Gastroesophageal sphincter (tissue), 3 donors: ENCODE measurements at regions not wholly inside any gene's neighbourhood (a gene's known extent, or its start where the extent isn't known, plus 50 kb on each side); places are given as distances from the start of the nearest gene placed in this dataset.

Experiments used
- POLR2A ChIP-seq, 2 donors: fragments of 450-650 bp; IDR thresholded peaks; one replicate each; pipeline ENCODE4 v1.6.1; 2017; ENCODE audit warnings: antibody characterized with exemption in 2 of 2, mild to moderate bottlenecking in 2 of 2, moderate library complexity in 1 of 2
- TF ChIP-seq, protein P1 (sequence below), 4 experiments: fragments of 200-600 bp in 2 of 4; fragments of 450-650 bp in 2 of 4; sonication (generic) in 1 of 4; IDR thresholded peaks; one replicate each; pipeline ENCODE4 v1.5.1; 2017 to 2019; ENCODE audit warnings: antibody characterized with exemption in 4 of 4, mild to moderate bottlenecking in 2 of 4, moderate library complexity in 2 of 4

DNA sequence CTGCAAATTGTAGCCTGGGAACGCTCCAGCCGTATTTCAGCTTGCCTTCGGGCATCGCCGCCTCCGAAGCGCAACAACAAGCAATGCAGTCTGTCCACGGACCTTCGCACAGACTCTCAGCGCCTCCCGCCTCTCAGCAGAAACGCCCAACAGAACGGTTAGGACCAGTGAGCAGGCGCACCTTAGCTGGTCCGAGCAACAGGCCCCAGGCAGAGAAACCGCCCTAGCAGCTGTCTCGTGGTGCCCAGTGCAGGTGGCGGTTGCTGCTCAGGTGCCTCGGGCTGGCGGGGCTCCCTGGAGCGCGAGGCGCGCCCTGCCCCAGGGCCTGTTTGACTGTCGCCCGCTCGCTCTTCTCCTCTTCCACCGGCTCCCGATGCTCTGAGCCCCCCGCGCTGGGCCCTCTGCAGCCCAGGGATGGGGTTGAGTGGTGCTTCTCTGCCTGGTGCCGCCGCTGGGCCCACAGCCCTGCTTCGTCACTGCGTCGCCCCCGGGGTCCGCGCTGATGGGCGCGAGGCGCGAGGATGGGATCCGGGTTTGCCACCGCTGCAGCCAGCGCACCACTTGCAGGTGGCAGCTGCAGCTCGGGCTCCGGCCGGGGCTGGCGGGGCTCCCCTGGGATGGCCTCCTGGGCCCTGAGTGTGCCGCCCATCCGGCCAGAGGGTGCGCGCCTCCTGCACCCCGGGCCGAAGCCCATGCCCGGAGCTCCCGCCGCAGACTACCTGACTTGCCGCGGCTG is 268.4 kb upstream of the FRG2C start:
- TF ChIP-seq POLR2A (IDR thresholded peaks at IDR 0.05), result no peak
- TF ChIP-seq, protein P1, sequence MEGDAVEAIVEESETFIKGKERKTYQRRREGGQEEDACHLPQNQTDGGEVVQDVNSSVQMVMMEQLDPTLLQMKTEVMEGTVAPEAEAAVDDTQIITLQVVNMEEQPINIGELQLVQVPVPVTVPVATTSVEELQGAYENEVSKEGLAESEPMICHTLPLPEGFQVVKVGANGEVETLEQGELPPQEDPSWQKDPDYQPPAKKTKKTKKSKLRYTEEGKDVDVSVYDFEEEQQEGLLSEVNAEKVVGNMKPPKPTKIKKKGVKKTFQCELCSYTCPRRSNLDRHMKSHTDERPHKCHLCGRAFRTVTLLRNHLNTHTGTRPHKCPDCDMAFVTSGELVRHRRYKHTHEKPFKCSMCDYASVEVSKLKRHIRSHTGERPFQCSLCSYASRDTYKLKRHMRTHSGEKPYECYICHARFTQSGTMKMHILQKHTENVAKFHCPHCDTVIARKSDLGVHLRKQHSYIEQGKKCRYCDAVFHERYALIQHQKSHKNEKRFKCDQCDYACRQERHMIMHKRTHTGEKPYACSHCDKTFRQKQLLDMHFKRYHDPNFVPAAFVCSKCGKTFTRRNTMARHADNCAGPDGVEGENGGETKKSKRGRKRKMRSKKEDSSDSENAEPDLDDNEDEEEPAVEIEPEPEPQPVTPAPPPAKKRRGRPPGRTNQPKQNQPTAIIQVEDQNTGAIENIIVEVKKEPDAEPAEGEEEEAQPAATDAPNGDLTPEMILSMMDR (IDR thresholded peaks at IDR 0.05), result no peak
